Right lobe of liver (tissue), 6 donors: ENCODE measurements at regions not wholly inside any gene's neighbourhood (a gene's known extent, or its start where the extent isn't known, plus 50 kb on each side); places are given as distances from the start of the nearest gene placed in this dataset.

Experiments used
- ATAC-seq, 4 donors: fragments of 200-7000 bp; cut with Tn5 transposase; one replicate each; pipeline ENCODE4 v1.9.1; 2020; ENCODE audit warnings: mild to moderate bottlenecking in 4 of 4, moderate library complexity in 4 of 4
- DNase-seq, 3 donors: peaks; one replicate each; pipeline ENCODE4 v3.0.0-alpha.2; 2020
- H3K27ac ChIP-seq, 3 donors: fragments of 200-600 bp; one replicate each; pipeline ENCODE4 v1.8.0; 2022
- H3K27me3 ChIP-seq, 2 donors: fragments of 200-600 bp; one replicate each; pipeline ENCODE4 v1.8.0; 2022
- H3K36me3 ChIP-seq, 4 donors: fragments of 200-600 bp; sonication (generic) in 1 of 4; one replicate each; pipeline versions ENCODE4 v1.5.1 to v1.8.0; 2017 to 2022; ENCODE audit warnings: control low read depth in 1 of 4
- H3K4me1 ChIP-seq, 4 donors: fragments of 200-600 bp; sonication (generic) in 1 of 4; one replicate each; pipeline versions ENCODE4 v1.5.1 to v1.8.0; 2017 to 2022; ENCODE audit warnings: control low read depth in 1 of 4
- H3K4me3 ChIP-seq, 3 donors: fragments of 200-600 bp; one replicate each; pipeline ENCODE4 v1.8.0; 2022
- H3K9me3 ChIP-seq, 4 donors: fragments of 200-600 bp; sonication (generic) in 1 of 4; one replicate each; pipeline versions ENCODE4 v1.5.1 to v1.8.0; 2017 to 2022; ENCODE audit warnings: control low read depth in 1 of 4
- CTCF ChIP-seq, 4 donors: fragments of 200-600 bp in 3 of 4; fragments of 450-650 bp in 1 of 4; IDR thresholded peaks; one replicate each; pipeline versions ENCODE4 v1.5.1 to v1.8.0; 2016 to 2022; ENCODE audit warnings: antibody characterized with exemption in 4 of 4, mild to moderate bottlenecking in 2 of 4
- POLR2A ChIP-seq: fragments of 450-650 bp; IDR thresholded peaks from one replicate; pipeline ENCODE4 v1.6.1; 2017; ENCODE audit warnings: antibody characterized with exemption, mild to moderate bottlenecking
- WGBS: methylation state at CpG from one replicate; pipeline ENCODE4 v1.1.6; 2018; ENCODE audit warnings: low coverage, low lambda C conversion rate; ENCODE audit not compliant: insufficient coverage; ENCODE audit errors: missing lambda C conversion rate; 5-methylcytosine and 5-hydroxymethylcytosine counted together
- intact Hi-C, 2 donors: fragments of 100-400 bp; cut with DNase I; formaldehyde crosslinking; loops; one replicate each; pipeline versions ENCODE4 v1.11.2 to v1.14.1; 2022
- donor health status: DM: no; HTN: yes; CAD: no.
- donor health status: DM: no; HTN: no; CAD: no.
- donor health status: DM: no; HTN: no; CAD: no.
- donor health status: DM: no; HTN: yes; CAD: no.
- donor health status: DM: no; HTN: yes; CAD: no.

- Histone ChIP-seq H3K27ac (no peak overlapping the region), H3K36me3 (no peaks in the 10 kb centered on the region), H3K27me3 (no peaks in the 10 kb centered on the region), H3K9me3 (no peaks in the 10 kb centered on the region), H3K4me1 (no peaks in the 10 kb centered on the region), H3K4me3 (no peak overlapping the region)
- no peak for ATAC-seq
- intact Hi-C loops: no loop called here
- TF ChIP-seq CTCF (IDR thresholded peaks at IDR 0.05) (no peak), POLR2A (no peak)
- DNase-seq: no peak
- WGBS: 40% methylated on average over 1 of the region's 3 CpGs
These were observed 169.1 kb downstream of the MAFB start for GRCh38 chr20:40519918-40520317.

DNA sequence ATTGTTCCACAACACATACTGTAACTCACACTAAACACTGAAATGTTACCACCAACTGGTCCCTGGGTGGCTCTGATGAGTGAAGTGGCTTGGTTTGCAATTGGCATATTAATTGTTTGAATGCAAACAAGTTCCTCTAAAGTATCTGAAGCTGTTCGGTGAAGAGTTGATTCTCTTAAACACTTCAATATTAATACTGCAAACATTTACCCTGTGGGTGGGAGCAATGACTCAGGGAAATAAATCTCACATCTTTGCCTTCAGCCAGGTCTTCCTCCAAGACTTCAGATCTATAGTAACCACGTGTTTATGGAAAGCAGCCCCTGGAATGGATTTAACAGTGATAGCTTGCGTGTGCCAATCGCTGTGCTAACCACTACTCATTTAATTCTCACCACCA, 176.0 kb downstream of the MAFB start:
- TF ChIP-seq CTCF (IDR thresholded peaks at IDR 0.05): no peak
- Histone ChIP-seq H3K9me3 (no peaks in the 10 kb centered on the region), H3K27ac (no peak overlapping the region), H3K36me3 (no peaks in the 10 kb centered on the region), H3K4me1 (peaks cover 0 to 4% (median 0%) of the 10 kb centered on the region in 4 donors), H3K27me3 (no peaks in the 10 kb centered on the region), H3K4me3 (no peak overlapping the region)
- intact Hi-C loops: no loop called here
- 78% methylated on average over 4 of the region's 4 CpGs for WGBS
- DNase-seq (no peak), ATAC-seq (no peak)

GRCh38 chr20:40512591-40512990, 176.4 kb downstream of the MAFB start:
- no peak overlapping the region for H3K4me3 ChIP-seq
- no peaks in the 10 kb centered on the region for H3K9me3 ChIP-seq
- no peak for TF ChIP-seq POLR2A
- TF ChIP-seq CTCF (IDR thresholded peaks at IDR 0.05): no peak
- H3K27ac ChIP-seq: no peak overlapping the region
- no peak for DNase-seq
- no peak for ATAC-seq
- no peaks in the 10 kb centered on the region for H3K36me3 ChIP-seq
- H3K4me1 ChIP-seq: peaks cover 0 to 4% (median 0%) of the 10 kb centered on the region in 4 donors
- intact Hi-C loops: no loop called here
- 97% methylated on average over 4 of the region's 4 CpGs for WGBS
- no peaks in the 10 kb centered on the region for H3K27me3 ChIP-seq

DNA sequence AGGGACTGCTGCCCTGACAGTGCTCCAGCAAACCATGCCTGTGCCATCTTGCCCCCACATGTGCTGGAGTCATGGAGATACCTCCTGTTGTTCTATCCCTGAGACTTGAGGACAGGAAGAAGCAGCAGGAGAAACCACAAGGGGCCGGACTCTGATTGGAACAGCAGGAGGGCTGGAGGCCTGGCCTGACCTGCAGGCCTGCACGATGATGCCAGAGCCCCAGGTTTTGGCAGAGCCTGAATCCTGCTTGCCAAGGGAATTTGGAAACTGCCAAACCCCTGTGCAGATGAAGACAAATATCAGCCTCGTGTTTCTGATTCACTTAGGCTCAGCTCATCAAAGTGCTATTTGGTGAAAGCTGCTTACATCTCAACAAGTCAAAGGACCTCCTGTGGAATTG, 177.6 kb downstream of the MAFB start:
- ATAC-seq (peak; percentile 80 to 89 (median 86)), DNase-seq (peak; percentile 67 to 87 (median 70))
- H3K9me3 ChIP-seq: no peaks in the 10 kb centered on the region
- H3K27me3 ChIP-seq: no peaks in the 10 kb centered on the region
- no peaks in the 10 kb centered on the region for H3K36me3 ChIP-seq
- H3K4me1 ChIP-seq: peaks cover 0 to 4% (median 0%) of the 10 kb centered on the region in 4 donors
- no peak for TF ChIP-seq POLR2A
- intact Hi-C loops: no loop called here
- H3K4me3 ChIP-seq: no peak overlapping the region
- no peak overlapping the region for H3K27ac ChIP-seq
- 0% methylated on average over 1 of the region's 3 CpGs for WGBS

DNA sequence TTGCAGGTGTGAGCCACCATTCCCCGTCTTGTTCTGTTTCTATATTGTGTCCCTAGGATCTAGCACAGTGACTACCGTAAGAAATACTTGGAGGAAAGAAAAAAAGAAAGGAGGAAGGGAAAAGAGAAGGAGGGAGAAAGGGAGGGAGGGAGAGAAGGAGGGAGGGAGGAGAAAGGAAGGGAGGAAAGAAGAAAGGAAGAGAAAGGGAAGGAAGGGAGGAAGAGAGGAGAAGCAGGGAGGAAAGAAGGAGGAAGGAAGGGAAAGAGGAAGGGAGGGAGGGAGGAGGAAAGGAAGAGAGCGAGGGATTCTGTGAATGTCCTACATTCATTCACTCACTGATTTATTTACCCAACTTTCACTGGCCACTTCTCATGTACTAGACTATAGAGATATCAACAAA, 178.4 kb downstream of the MAFB start:
- no peaks in the 10 kb centered on the region for H3K27me3 ChIP-seq
- WGBS: 92% methylated on average over 3 of the region's 3 CpGs
- TF ChIP-seq POLR2A (no peak), CTCF (IDR thresholded peaks at IDR 0.05) (no peak)
- DNase-seq (no peak), ATAC-seq (no peak)
- no peak overlapping the region for H3K27ac ChIP-seq
- H3K4me1 ChIP-seq: peaks cover 0 to 4% (median 0%) of the 10 kb centered on the region in 4 donors
- H3K9me3 ChIP-seq: no peaks in the 10 kb centered on the region
- no peak overlapping the region for H3K4me3 ChIP-seq
- intact Hi-C loops: no loop called here
- no peaks in the 10 kb centered on the region for H3K36me3 ChIP-seq
